H1 (cell line): ENCODE measurements at regions not wholly inside any gene's neighbourhood (a gene's known extent, or its start where the extent isn't known, plus 50 kb on each side); places are given as distances from the start of the nearest gene placed in this dataset.

Experiments used
- CTCF ChIA-PET: fragments of 300-600 bp; sonication (Branson Sonifier 250); formaldehyde crosslinking; loops from one replicate; lab custom pipeline; 2021; ENCODE audit not compliant: partially characterized antibody; lab: Charles Lee
- POLR2A ChIA-PET: fragments of 300-600 bp; sonication (Branson Sonifier 250); formaldehyde crosslinking; loops from one replicate; lab custom pipeline; 2021; ENCODE audit warnings: inconsistent platforms; ENCODE audit not compliant: partially characterized antibody; lab: Charles Lee
- DNase-seq, 2 experiments: peaks; one replicate each; pipeline versions ENCODE4 v3.0.0 to v3.0.0-alpha.2; 2010 to 2022; ENCODE audit warnings: low spot score in 2 of 2, low read depth in 1 of 2, mixed read lengths in 1 of 2
- FAIRE-seq: peaks from 2 replicates; lab custom pipeline; 2011; peaks lifted over from hg19 to GRCh38; lab: Jason Lieb, UNC
- H2AFZ ChIP-seq: 2 replicates; pipeline ENCODE4 v1.8.1; 2012; ENCODE audit warnings: low read length, inconsistent platforms
- H2AK5ac ChIP-seq: 2 replicates; pipeline ENCODE4 v1.6.1; 2013; ENCODE audit warnings: low read depth, low read length
- H2BK120ac ChIP-seq: replicated peaks from 2 replicates; pipeline ENCODE3; 2013; ENCODE audit warnings: low read depth, low read length, inconsistent platforms
- H2BK12ac ChIP-seq: 2 replicates; pipeline ENCODE4 v1.6.1; 2013; ENCODE audit warnings: low read depth, low read length
- H2BK15ac ChIP-seq: 2 replicates; pipeline ENCODE4 v1.6.1; 2013; ENCODE audit warnings: low read length
- H2BK20ac ChIP-seq: 2 replicates; pipeline ENCODE4 v1.6.1; 2013; ENCODE audit warnings: low read length
- H2BK5ac ChIP-seq: 2 replicates; pipeline ENCODE4 v1.6.1; 2013; ENCODE audit warnings: low read depth, low read length
- H3K14ac ChIP-seq: 2 replicates; pipeline ENCODE4 v1.6.1; 2013; ENCODE audit warnings: inconsistent platforms; ENCODE audit not compliant: insufficient read length
- H3K18ac ChIP-seq: 2 replicates; pipeline ENCODE4 v1.6.1; 2013; ENCODE audit warnings: low read length; ENCODE audit errors: extremely low read depth
- H3K23ac ChIP-seq: 2 replicates; pipeline ENCODE4 v1.6.1; 2013; ENCODE audit warnings: inconsistent platforms; ENCODE audit not compliant: insufficient read length
- H3K23me2 ChIP-seq: 2 replicates; pipeline ENCODE4 v1.6.1; 2013; ENCODE audit warnings: low read depth, low read length
- H3K27ac ChIP-seq: 2 replicates; pipeline ENCODE4 v1.6.1; 2011; ENCODE audit warnings: low read depth, low read length, inconsistent platforms
- H3K27me3 ChIP-seq, 4 experiments: replicated peaks in 1 of 4; 1 replicate in 1 of 4; 2 replicates in 3 of 4; pipeline versions ENCODE4 v1.6.1 to v1.8.1; 2011 to 2013; ENCODE audit warnings: low read length in 3 of 4, mild to moderate bottlenecking in 3 of 4, inconsistent platforms in 2 of 4, mixed read lengths in 2 of 4, moderate library complexity in 1 of 4; ENCODE audit not compliant: control insufficient read depth in 3 of 4, insufficient read depth in 3 of 4; ENCODE audit errors: extremely low read depth in 1 of 4
- H3K36me3 ChIP-seq, 4 experiments: 2 replicates each; pipeline versions ENCODE4 v1.6.1 to v1.8.1; 2011 to 2013; ENCODE audit warnings: mild to moderate bottlenecking in 4 of 4, low read length in 3 of 4, moderate library complexity in 2 of 4, control low read depth in 1 of 4, inconsistent platforms in 1 of 4; ENCODE audit not compliant: insufficient read depth in 4 of 4, control insufficient read depth in 2 of 4
- H3K4ac ChIP-seq: replicated peaks from 2 replicates; pipeline ENCODE3; 2013; ENCODE audit warnings: low read length, low read depth, mixed read lengths, inconsistent platforms; ENCODE audit not compliant: insufficient read length
- H3K4me1 ChIP-seq, 4 experiments: replicated peaks in 1 of 4; 1 replicate in 1 of 4; 2 replicates in 3 of 4; pipeline versions ENCODE4 v1.6.1 to v1.8.1; 2011 to 2013; ENCODE audit warnings: low read length in 3 of 4, inconsistent platforms in 2 of 4, mixed read lengths in 1 of 4; ENCODE audit not compliant: insufficient read depth in 4 of 4, control insufficient read depth in 3 of 4
- H3K4me2 ChIP-seq, 2 experiments: 2 replicates each; pipeline versions ENCODE4 v1.6.1 to v1.8.1; 2011 to 2013; ENCODE audit warnings: low read depth in 2 of 2, low read length in 2 of 2, control low read depth in 1 of 2, inconsistent platforms in 1 of 2, mild to moderate bottlenecking in 1 of 2; ENCODE audit not compliant: insufficient read depth in 1 of 2
- H3K4me3 ChIP-seq, 4 experiments: fragments of 200-600, 300-600 bp in 1 of 4; sonication (generic), shearing (Covaris generic), sonication (Bioruptor Twin) in 1 of 4; 2 replicates each; pipeline versions ENCODE4 v1.5.1 to v1.8.1; 2011 to 2016; ENCODE audit warnings: low read length in 4 of 4, low read depth in 3 of 4, control low read depth in 2 of 4, inconsistent platforms in 2 of 4, mild to moderate bottlenecking in 2 of 4, mixed read lengths in 1 of 4, moderate library complexity in 1 of 4; ENCODE audit not compliant: insufficient read depth in 2 of 4; ENCODE audit errors: extremely low read depth in 1 of 4
- H3K56ac ChIP-seq: replicated peaks from 2 replicates; pipeline ENCODE3; 2013; ENCODE audit warnings: low read depth, mild to moderate bottlenecking, mixed read lengths, low read length, inconsistent platforms; ENCODE audit not compliant: insufficient read length
- H3K79me1 ChIP-seq: 2 replicates; pipeline ENCODE4 v1.6.1; 2013; ENCODE audit warnings: low read depth, low read length, control low read depth
- H3K79me2 ChIP-seq, 2 experiments: 2 replicates each; pipeline versions ENCODE4 v1.6.1 to v1.8.1; 2012 to 2013; ENCODE audit warnings: low read length in 2 of 2, mild to moderate bottlenecking in 2 of 2, inconsistent platforms in 1 of 2; ENCODE audit not compliant: insufficient read depth in 2 of 2, control insufficient read depth in 1 of 2
- H3K9ac ChIP-seq, 4 experiments: replicated peaks in 1 of 4; 1 replicate in 1 of 4; 2 replicates in 3 of 4; pipeline versions ENCODE4 v1.6.1 to v1.8.1; 2011 to 2013; ENCODE audit warnings: low read depth in 3 of 4, low read length in 3 of 4, control low read depth in 2 of 4, mild to moderate bottlenecking in 2 of 4, moderate library complexity in 2 of 4, inconsistent platforms in 1 of 4; ENCODE audit errors: extremely low read depth in 1 of 4
- H3K9me3 ChIP-seq, 2 experiments: 2 replicates each; pipeline versions ENCODE4 v1.6.1 to v1.8.1; 2012 to 2013; ENCODE audit warnings: mild to moderate bottlenecking in 2 of 2, moderate library complexity in 2 of 2, control low read depth in 1 of 2, inconsistent platforms in 1 of 2, low read depth in 1 of 2, low read length in 1 of 2, mixed read lengths in 1 of 2; ENCODE audit not compliant: insufficient read depth in 2 of 2
- H4K20me1 ChIP-seq, 2 experiments: replicated peaks in 1 of 2; 2 replicates each; pipeline versions ENCODE3 to v1.8.1; 2011 to 2013; ENCODE audit warnings: inconsistent platforms in 2 of 2, low read length in 2 of 2, mild to moderate bottlenecking in 1 of 2; ENCODE audit not compliant: insufficient read depth in 2 of 2, control insufficient read depth in 1 of 2
- H4K5ac ChIP-seq: 2 replicates; pipeline ENCODE4 v1.6.1; 2013; ENCODE audit warnings: low read length, low read depth, mixed read lengths, inconsistent platforms; ENCODE audit not compliant: insufficient read length
- H4K8ac ChIP-seq: 2 replicates; pipeline ENCODE4 v1.8.0; 2013; ENCODE audit warnings: mild to moderate bottlenecking, moderate library complexity, low read length, inconsistent platforms; ENCODE audit not compliant: insufficient read depth; ENCODE audit errors: extremely low read depth
- H4K91ac ChIP-seq: replicated peaks from 2 replicates; pipeline ENCODE3; 2013; ENCODE audit warnings: low read length, mixed read lengths, inconsistent platforms; ENCODE audit not compliant: insufficient read length
- ATF2 ChIP-seq: IDR thresholded peaks from 2 replicates; pipeline ENCODE4 v1.6.1; 2012; ENCODE audit warnings: low read length, inconsistent platforms
- CHD2 ChIP-seq: IDR thresholded peaks from 2 replicates; pipeline ENCODE4 v1.6.1; 2012; ENCODE audit warnings: low read length, improper control_type of control experiment
- GTF2F1 ChIP-seq: IDR thresholded peaks from 2 replicates; pipeline ENCODE4 v1.6.1; 2012; ENCODE audit warnings: low read depth, low read length, improper control_type of control experiment, borderline replicate concordance
- HDAC2 ChIP-seq, 2 experiments: fragments of 300-600 bp in 1 of 2; sonication (generic) in 1 of 2; IDR thresholded peaks; 2 replicates each; pipeline ENCODE4 v1.6.1; 2011 to 2012; ENCODE audit warnings: low read depth in 2 of 2, low read length in 2 of 2, mild to moderate bottlenecking in 2 of 2, moderate library complexity in 2 of 2, borderline replicate concordance in 1 of 2, inconsistent platforms in 1 of 2
- SIRT6 ChIP-seq: IDR thresholded peaks from one replicate; pipeline ENCODE4 v1.7.1; 2012; ENCODE audit warnings: low read length, inconsistent platforms
- USF2 ChIP-seq: IDR thresholded peaks from 2 replicates; pipeline ENCODE4 v1.6.1; 2011; ENCODE audit warnings: low read length, improper control_type of control experiment
- WGBS, 2 experiments: shearing (Covaris generic) in 1 of 2; methylation state at CpG; one replicate each; pipeline versions ENCODE4 v1.1.6 to v1.1.7; 2013 to 2015; ENCODE audit warnings: low lambda C conversion rate in 2 of 2, mixed read lengths in 2 of 2, inconsistent platforms in 1 of 2, low coverage in 1 of 2, missing lambda C conversion rate in 1 of 2; ENCODE audit not compliant: insufficient replicate concordance in 2 of 2, insufficient coverage in 1 of 2, insufficient read length in 1 of 2; ENCODE audit errors: extremely low coverage in 1 of 2, missing lambda C conversion rate in 1 of 2; 5-methylcytosine and 5-hydroxymethylcytosine counted together

- Histone ChIP-seq H2BK120ac (no peak overlapping the region), H4K91ac (no peak overlapping the region), H2BK15ac (no peak overlapping the region), H3K4ac (no peak overlapping the region), H3K14ac (no peak overlapping the region), H3K56ac (no peak overlapping the region), H3K9ac (peak overlapping the region in 1 of 4 experiments; percentile 34; a peak in 1 of 7 replicates), H3K18ac (no peak overlapping the region), H3K4me3 (no peak overlapping the region), H3K27ac (no peak overlapping the region), H4K5ac (no peak overlapping the region), H3K79me1 (no peaks in the 10 kb centered on the region), H3K23ac (no peak overlapping the region), H2AFZ (no peak overlapping the region), H3K4me1 (no peaks in the 10 kb centered on the region), H2BK20ac (no peak overlapping the region), H2BK5ac (no peak overlapping the region), H3K79me2 (no peaks in the 10 kb centered on the region), H3K9me3 (no peaks in the 10 kb centered on the region), H4K8ac (no peak overlapping the region), H2BK12ac (no peak overlapping the region), H2AK5ac (no peak overlapping the region), H3K4me2 (no peak overlapping the region), H4K20me1 (no peaks in the 10 kb centered on the region), H3K36me3 (no peaks in the 10 kb centered on the region), H3K27me3 (no peaks in the 10 kb centered on the region), H3K23me2 (no peaks in the 10 kb centered on the region)
- no peak for FAIRE-seq
- 84% methylated on average over 4 of the region's 4 CpGs; no CpG with 5 or more reads in 1 of the 2 experiments for WGBS, 2 experiments
- ChIA-PET CTCF (interaction anchor here (0.7 kb wide), 1 partner anchor 332 kb away, joined by 3 read pairs; no protein-coding TSS in a partner anchor), POLR2A (no interaction called here)
- no peak for DNase-seq
- TF ChIP-seq HDAC2 (IDR thresholded peaks at IDR 0.05; ENCODE audit: borderline replicate concordance in 1 of 2, low read depth in 2 of 2, low read length in 2 of 2) (no peak), CHD2 (no peak), GTF2F1 (no peak), USF2 (no peak), ATF2 (no peak), SIRT6 (no peak)
Measured at GRCh38 chr2:187168720-187169713, 279.0 kb downstream of the CALCRL start.
